ENCODE measurements at regions not wholly inside any gene's neighbourhood (a gene's known extent, or its start where the extent isn't known, plus 50 kb on each side); places are given as distances from the start of the nearest gene placed in this dataset.

GRCh38 chr11:93053864-93054263 lies 84.4 kb downstream of the MTNR1B start:
- no peak overlapping the region for H3K27ac ChIP-seq (ENCODE audit: poor library complexity, severe bottlenecking)
- H3K36me3 ChIP-seq (ENCODE audit: low read depth) = no peaks in the 10 kb centered on the region
- no peaks in the 10 kb centered on the region for H3K9me3 ChIP-seq (ENCODE audit: severe bottlenecking)
- DNase-seq (ENCODE audit: low spot score) (no peak), ATAC-seq (ENCODE audit: low read depth) (no peak)
- H3K4me1 ChIP-seq (ENCODE audit: insufficient read depth, poor library complexity, severe bottlenecking) = peaks cover 13% of the 10 kb centered on the region
- no peak for TF ChIP-seq CTCF (IDR thresholded peaks at IDR 0.05; ENCODE audit: poor library complexity, severe bottlenecking)
- no peak overlapping the region for H3K4me3 ChIP-seq (ENCODE audit: severe bottlenecking)
- H3K27me3 ChIP-seq (ENCODE audit: insufficient read depth, poor library complexity, severe bottlenecking) = no peaks in the 10 kb centered on the region

GRCh38 chr11:93054279-93054678 lies 84.8 kb downstream of the MTNR1B start:
- Histone ChIP-seq H3K4me3 (ENCODE audit: severe bottlenecking) (no peak overlapping the region), H3K9me3 (ENCODE audit: severe bottlenecking) (no peaks in the 10 kb centered on the region), H3K27me3 (ENCODE audit: insufficient read depth, poor library complexity, severe bottlenecking) (no peaks in the 10 kb centered on the region), H3K27ac (ENCODE audit: poor library complexity, severe bottlenecking) (peak overlapping the region; percentile 36), H3K4me1 (ENCODE audit: insufficient read depth, poor library complexity, severe bottlenecking) (peaks cover 13% of the 10 kb centered on the region), H3K36me3 (ENCODE audit: low read depth) (no peaks in the 10 kb centered on the region)
- no peak for TF ChIP-seq CTCF (IDR thresholded peaks at IDR 0.05; ENCODE audit: poor library complexity, severe bottlenecking)
- peak; percentile 44; the same call in 1 of the 3 replicates for ATAC-seq (ENCODE audit: low read depth)
- DNase-seq (ENCODE audit: low spot score) = no peak

- ATAC-seq (ENCODE audit: low read depth) (peak; percentile 98), DNase-seq (ENCODE audit: low spot score) (peak; percentile 69)
- Histone ChIP-seq H3K27ac (ENCODE audit: poor library complexity, severe bottlenecking) (peak overlapping the region; percentile 36), H3K4me1 (ENCODE audit: insufficient read depth, poor library complexity, severe bottlenecking) (peaks cover 13% of the 10 kb centered on the region), H3K27me3 (ENCODE audit: insufficient read depth, poor library complexity, severe bottlenecking) (no peaks in the 10 kb centered on the region), H3K36me3 (ENCODE audit: low read depth) (no peaks in the 10 kb centered on the region), H3K9me3 (ENCODE audit: severe bottlenecking) (no peaks in the 10 kb centered on the region), H3K4me3 (ENCODE audit: severe bottlenecking) (no peak overlapping the region)
- peak; percentile 30 for TF ChIP-seq CTCF (IDR thresholded peaks at IDR 0.05; ENCODE audit: poor library complexity, severe bottlenecking)
These were observed 85.4 kb downstream of the MTNR1B start for GRCh38 chr11:93054881-93055280.

GRCh38 chr11:93059117-93059957 lies 89.9 kb downstream of the MTNR1B start:
- Histone ChIP-seq H3K4me1 (ENCODE audit: insufficient read depth, poor library complexity, severe bottlenecking) (peaks cover 10% of the 10 kb centered on the region), H3K9me3 (ENCODE audit: severe bottlenecking) (no peaks in the 10 kb centered on the region), H3K4me3 (ENCODE audit: severe bottlenecking) (no peak overlapping the region), H3K27me3 (ENCODE audit: insufficient read depth, poor library complexity, severe bottlenecking) (no peaks in the 10 kb centered on the region), H3K27ac (ENCODE audit: poor library complexity, severe bottlenecking) (no peak overlapping the region), H3K36me3 (ENCODE audit: low read depth) (no peaks in the 10 kb centered on the region)
- no peak for TF ChIP-seq CTCF (IDR thresholded peaks at IDR 0.05; ENCODE audit: poor library complexity, severe bottlenecking)
- ATAC-seq (ENCODE audit: low read depth) = no peak
- no peak for DNase-seq (ENCODE audit: low spot score)

GRCh38 chr11:93063086-93063485 lies 93.6 kb downstream of the MTNR1B start:
- no peaks in the 10 kb centered on the region for H3K36me3 ChIP-seq (ENCODE audit: low read depth)
- H3K4me1 ChIP-seq (ENCODE audit: insufficient read depth, poor library complexity, severe bottlenecking) = no peaks in the 10 kb centered on the region
- H3K4me3 ChIP-seq (ENCODE audit: severe bottlenecking) = no peak overlapping the region
- H3K9me3 ChIP-seq (ENCODE audit: severe bottlenecking) = no peaks in the 10 kb centered on the region
- no peak for TF ChIP-seq CTCF (IDR thresholded peaks at IDR 0.05; ENCODE audit: poor library complexity, severe bottlenecking)
- DNase-seq (ENCODE audit: low spot score) = no peak
- H3K27me3 ChIP-seq (ENCODE audit: insufficient read depth, poor library complexity, severe bottlenecking) = no peaks in the 10 kb centered on the region
- H3K27ac ChIP-seq (ENCODE audit: poor library complexity, severe bottlenecking) = no peak overlapping the region
- no peak for ATAC-seq (ENCODE audit: low read depth)
